ENCODE measurements at regions not wholly inside any gene's neighbourhood (a gene's known extent, or its start where the extent isn't known, plus 50 kb on each side); places are given as distances from the start of the nearest gene placed in this dataset.
A peak's percentile ranks its signal among the peaks of the same experiment; 100 is the strongest.

DNA sequence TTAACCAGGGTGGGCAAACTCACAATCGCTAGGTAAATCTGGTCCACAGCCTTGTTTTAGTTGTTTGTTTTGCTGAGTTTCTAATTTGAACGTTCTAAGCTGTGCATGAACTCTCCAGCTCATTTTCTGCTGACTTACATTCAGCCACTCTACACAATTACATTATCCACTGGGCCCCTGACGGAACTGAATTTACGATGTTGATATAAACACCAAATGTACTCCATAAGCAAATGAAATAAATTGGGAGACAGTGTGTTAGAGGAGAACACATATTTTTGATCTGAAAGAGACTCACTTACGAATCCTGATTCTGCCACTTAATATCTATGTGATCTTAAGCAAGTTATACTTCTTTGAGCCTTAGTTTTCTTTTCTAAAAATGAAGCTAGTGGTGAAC is 393.4 kb downstream of the ZNF608 start:
- DNase-seq = no peak

DNA sequence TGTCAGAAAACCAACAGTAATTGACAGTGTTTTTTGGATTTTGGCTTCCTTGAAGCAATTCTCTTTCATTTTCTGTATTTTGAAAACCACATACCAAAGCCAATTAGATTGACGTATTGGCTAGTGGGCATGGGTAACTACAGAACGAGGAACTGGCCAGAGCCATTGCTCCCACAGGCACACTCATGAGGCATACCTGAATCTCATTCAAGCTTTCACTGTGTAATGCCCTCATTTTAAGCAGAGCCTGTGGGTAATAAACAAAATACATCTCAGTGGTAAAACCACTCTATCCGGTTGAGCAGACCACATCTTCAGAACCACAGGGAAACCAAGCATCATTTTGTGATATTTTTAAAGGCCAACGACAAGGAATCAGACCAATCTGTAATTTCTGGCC is 394.1 kb downstream of the ZNF608 start:
- no peak for DNase-seq

DNA sequence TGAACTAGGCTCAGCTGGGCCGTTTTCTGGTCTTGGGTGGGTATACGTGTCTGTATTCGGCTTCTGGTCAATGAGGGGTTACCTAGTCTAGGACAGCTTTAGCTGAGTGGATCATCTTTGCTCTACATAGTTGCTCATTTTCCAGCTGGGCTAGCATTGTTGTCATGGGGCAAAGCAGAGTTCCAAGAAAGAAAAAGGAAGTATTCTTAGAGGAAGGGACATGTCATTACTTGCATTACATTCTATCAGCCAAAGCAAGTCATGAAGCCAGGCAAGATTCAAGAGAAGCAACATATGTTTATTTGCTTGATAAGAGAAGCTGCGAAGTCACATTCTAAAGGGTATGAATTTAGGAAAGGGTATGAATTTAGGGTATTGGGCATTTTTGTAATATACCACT is 396.5 kb downstream of the ZNF608 start:
- peak in 1 of 4 experiments; percentile 1 for DNase-seq

DNA sequence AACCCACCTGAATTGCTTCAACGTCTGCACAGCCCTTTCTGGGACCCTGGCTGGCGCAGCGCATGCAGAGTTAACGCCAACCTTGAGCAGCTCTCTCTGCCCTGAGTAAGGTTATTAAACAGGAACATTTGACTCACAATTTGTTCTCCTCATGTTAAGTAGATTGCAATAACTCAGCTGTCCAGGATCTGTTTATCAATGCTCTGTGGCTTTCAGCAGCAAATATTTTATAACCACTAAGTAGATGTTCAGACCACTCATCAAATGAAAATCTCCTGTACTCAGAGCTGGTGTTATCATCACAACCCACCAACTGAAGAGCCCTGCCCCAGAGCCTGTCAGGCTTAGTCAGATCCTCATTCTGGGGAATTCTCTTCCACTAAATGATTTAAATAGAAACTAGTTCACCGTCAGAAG is 403.0 kb downstream of the ZNF608 start:
- DNase-seq = no peak

DNA sequence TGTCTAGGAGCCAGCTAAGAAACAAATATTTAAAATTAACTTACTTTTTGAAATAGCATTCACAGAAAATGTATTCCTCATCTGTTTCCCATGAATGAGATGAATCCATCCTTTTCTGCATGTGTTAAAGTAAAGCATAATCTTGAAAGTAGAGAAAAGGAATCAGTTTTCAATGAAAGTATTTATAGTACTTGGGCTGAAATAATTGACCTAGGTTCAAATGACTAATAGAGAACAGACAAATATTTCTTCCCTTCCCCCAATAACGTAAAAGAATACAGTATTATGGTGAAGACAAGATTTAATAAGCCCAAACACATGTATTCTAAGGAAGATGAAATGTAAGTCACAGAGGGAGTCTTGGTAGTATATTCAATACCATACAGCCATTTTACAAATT is 403.5 kb downstream of the ZNF608 start:
- no peak for DNase-seq

DNA sequence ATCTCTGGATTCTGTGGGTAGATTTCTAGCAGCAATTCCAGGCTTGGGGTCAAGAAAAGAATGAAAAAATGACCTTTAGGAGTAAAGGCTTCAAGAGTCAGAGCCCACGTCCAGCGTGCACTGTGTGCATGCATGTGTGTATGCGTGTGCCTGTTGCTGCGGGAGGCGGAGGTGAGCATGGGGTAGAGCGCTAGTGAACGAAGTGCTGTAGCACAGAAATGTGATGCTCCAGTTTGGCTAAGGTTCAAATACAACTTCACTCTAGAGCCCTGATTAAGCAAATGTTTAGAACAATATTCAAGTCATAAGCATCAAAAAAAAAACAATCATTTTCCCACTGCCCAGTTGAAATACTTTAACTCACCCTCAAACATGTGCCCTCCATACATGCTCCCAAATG is 403.9 kb downstream of the ZNF608 start:
- DNase-seq = no peak

DNA sequence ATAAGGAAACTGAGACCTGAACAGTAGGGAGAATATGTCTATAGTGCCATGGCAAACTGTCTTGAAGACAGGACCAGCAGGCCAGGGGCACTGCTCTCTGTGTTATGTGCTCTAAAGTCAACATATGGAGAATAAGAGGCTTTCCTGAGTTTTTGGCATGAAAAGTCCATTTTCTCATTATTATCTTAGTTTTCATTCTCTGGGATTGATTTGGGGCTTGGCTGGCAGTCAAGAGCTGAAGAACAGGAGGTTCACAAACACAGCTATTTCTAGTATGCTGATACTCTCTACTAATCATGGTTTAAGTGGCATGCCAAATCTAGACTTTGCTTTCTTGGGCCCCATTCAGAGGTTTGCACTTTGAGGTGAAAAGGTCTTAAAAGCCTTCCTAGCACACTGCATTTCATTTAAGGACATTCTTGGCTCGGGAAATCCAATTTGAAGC is 404.4 kb downstream of the ZNF608 start:
- no peak for DNase-seq

DNA sequence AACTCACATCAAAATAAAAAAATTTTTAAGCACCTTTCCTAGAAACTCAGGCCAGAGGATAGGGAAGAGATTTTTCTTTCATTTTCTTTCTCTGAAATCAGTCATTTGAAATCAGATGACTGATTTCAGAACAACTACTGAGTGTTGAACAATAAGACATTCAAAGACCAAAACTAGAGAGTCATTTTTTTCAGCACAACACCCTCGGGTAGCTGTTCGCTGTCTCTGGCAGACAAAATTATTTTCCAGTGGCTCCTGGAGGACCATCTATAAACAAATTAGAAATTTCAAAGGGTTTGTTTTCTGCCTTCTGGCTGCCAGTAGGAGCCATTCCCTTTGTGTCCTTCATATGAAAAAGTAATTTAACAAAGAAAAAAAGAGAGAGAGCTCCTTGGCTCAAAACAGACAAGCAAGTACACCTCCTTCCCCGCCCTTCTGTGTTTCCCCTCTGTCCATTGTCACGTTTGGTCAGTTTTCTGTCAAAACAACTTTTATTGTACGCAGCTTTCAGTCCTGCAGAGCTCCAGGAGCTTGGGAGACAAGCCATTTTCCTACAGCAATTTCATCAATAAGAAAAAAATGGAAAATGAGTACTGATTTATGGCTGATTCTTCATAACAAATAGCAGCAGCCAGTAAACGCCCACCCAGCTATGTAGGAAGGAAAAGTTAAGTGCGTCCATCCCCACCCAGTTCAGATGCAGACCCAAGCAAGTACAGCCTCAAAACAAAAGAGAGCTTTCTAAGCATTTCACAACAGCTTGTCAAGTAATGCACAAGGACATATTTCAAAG is 405.2 kb downstream of the ZNF608 start:
- DNase-seq = no peak

DNA sequence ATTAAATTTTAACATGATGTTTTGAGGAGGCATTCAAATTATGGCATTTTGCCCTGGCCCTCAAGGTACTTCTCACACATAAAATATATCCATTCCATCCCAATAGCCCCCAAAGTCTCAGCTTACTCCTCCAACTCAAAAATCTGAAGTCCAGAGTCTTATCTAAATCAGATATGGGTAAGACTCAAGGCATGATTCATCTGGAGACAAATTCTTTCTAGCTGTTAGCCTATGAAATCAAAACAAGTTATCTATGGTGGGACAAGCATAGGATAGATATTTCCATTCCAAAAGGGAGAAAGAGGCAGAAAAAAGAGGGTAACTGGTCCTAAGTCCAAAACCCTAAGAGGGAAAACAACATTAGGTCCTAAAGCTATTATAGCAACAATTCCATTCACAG is 408.4 kb downstream of the ZNF608 start:
- no peak for DNase-seq

DNA sequence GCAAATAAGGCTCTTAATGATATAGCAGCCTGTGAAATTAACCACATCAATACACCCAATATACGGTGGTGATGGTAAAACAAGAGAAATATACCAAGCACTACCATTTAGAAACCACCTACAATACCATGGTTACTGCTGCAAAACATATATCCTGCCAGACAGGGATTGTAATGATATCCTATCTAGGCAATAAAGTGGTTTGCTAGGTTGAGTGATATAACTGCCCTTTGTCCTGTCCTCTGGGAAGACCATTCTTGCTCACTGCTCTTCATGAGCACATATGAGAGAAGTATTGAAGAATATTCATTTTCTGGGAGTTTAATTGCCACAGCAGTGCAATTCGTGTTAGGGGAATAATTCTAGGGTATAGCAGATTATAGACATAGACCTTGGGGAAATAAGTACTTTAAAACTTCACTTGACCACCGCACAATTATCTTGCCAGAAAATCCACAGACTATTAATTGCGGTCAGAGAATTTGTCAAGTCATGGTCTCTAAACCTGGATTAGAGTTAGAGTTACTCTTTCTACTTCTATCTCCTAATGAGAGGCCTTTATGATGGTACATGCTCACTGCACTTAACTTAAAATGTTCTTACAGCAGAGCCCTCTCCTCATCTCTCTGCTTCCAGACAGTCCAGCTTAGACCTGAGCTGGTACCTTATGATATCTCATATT is 413.0 kb downstream of the ZNF608 start:
- DNase-seq = no peak

DNA sequence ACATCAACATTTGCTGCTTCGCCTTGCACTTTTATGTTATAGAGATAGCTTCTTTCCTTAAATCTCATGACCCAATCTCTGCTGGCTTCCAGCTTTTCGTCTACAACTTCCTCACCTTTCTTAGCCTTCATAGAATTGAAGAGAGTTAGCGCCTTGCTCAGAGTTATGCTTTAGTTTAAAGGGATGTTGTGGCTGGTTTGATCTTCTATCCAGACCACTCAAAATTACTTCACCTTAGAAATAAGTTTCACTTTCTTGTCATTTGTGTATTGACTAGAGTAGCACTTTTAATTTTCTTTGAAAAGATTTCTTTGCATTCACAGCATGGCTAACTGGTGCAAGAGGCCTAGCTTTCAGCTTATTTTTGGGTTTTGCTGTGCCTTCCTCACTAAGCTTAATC is 414.2 kb downstream of the ZNF608 start:
- no peak for DNase-seq

DNA sequence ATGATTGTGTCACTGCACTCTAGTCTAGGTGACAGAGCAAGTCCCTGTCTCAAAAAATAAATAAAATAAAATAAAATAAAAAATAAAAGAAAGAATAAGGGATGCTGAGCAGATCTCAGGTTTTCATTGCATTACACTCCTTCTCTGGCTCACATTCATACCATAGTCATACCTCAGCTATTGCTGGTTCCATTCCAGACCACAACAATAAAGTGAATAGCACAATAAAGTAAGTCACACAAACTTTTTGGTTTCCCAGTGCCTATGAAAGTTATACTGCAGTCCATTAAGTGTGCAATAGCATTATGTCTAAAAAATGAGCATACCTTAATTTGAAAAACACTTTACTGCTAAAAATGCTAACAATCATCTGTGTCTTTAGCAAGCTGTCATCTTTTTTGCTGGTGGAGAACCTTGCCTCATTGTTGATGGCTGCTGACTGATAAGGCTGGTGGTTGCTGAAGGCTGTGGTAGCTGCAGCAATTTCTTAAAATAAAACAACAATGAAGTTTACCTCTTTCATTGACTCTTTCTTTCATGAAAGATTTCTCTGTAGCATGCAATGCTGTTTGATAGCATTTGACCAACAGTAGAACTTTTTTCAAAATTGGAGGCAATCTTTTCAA is 415.7 kb downstream of the ZNF608 start:
- no peak for DNase-seq

DNA sequence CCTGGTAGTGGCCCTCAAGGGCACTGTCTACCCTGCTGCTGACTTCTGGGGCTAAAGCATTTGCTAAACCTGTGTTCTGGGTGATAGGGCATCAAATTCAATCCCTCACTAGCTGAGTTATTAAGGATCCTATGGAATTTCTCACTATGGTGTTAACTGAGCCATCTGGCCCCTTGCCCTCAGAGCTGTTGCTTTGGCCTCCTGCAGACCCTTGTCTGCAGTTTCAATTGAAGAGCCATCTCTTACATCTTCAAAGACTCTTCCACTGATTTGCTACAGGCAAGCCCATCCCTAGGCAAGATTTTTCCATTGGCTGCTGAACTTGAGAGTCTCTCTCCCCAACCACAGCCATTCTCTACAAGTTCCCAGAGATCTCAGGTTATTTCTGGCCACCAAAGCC is 418.2 kb downstream of the ZNF608 start:
- DNase-seq = no peak

DNA sequence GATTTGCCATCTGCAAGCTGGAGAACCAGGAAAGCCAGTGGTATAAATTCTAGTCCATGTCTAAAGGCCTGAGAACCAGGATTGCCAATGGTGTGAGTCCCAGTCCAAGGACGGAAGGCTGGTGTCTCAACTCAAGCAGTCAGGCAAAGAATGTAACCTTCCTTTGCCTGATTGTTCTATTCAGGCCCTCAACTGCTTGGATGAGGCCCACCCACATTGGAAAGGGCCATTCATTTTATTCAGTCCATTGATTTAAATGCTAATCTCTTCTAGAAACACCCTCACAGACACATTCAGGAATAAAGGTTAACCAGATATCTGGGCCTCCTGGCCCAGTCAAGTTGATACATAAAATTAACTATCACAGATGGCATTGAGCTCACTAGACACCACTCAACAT is 427.8 kb downstream of the ZNF608 start:
- no peak for DNase-seq

DNA sequence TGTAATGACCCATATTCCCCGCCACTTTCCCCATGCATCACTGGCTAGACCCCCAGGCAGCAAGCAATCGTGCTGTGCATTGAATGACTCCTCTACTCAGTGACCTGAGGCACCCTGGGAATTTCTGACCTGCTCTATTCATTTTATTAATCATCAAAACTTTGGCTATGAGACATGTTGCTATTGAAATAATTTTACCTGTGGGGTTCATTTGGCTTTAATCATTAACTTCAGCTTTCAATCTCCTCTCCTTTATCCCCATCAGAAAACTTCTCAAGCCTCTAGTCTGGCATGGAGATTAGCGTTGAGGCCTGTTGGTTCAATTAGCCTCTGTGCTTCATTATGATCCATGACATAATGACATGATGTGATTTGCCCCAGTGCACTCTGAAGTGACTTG is 429.0 kb downstream of the ZNF608 start:
- no peak for DNase-seq

DNA sequence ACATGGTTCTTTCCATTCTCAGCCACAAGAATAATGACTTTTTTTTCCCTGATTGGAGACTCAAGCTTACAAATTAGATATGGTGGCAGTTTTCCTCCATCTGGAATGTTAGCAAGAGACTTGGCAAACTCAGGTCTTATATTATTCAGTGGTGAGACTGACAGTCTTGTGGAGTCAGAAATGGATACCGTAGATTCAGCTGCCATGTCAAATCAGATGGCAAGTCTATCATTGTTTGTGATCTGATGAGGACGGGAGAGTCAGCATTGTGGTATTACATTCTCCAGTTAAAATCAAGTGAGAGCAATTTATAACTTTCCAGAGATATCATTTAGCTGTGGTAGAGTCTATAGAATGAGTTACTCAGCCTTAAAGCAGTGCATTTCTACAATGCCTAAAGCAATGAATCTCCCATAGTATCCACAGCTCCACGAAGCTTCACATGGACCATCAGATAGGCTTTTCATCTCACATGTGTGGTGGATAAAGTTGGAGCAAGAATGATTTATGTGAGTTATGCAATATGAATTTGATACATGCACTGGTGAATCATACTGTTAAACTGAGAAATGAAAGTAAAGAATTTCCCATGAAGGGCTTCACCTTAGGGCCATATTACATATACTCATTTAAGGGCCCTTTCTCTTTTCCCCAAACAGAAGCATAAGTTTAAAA is 430.6 kb downstream of the ZNF608 start:
- no peak for DNase-seq

DNA sequence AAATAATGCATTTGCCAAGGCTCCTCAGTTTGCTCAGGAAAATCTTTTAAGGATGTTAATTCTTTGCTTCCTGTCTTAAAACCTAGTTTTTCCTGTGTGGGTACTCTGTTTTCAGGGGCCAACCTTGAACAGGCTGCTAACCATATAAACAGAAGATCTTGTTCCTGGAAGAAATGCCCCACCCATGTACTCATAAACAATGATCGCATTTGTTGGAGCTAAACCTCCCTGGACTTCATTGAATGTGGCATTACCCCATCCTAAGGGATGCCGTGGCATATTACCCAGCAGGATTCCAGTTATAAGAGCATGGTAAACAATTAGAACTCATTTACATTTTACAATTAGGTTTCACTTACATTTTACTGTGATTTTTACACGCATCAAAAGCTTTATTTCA is 436.0 kb downstream of the ZNF608 start:
- no peak for DNase-seq

DNA sequence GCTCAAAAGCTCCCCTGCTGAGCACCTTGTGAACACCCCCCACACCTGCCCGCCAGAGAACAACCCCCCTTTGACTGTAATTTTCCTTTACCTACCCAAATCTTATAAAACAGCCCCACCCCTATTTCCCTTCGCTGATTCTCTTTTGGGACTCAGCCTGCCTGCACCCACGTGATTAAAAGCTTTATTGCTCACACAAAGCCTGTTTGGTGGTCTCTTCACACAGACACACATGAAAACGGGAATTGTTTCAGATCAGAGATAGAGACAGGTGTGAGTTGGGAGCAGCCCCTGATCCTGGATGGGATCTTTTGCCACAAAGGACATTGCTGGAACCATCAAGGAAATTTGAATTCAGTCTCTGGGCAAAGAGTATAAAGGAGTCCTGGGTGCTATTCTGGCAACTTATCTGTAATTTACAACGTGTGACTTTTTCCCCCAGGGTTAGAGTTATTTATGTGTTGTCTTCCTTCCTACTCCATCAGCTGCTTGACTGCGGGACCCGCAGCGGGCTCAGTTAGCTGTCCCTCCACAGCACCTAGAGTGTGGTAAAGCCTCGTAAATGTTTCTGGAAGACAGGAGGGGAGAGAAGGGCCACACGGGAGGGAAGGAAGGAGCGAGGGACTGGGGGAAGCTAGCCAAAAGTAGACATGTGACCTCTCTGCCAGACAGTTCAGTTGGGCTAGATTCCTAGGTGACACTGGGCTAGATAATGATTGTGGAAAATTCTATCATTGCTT is 437.0 kb downstream of the ZNF608 start:
- no peak for DNase-seq

DNA sequence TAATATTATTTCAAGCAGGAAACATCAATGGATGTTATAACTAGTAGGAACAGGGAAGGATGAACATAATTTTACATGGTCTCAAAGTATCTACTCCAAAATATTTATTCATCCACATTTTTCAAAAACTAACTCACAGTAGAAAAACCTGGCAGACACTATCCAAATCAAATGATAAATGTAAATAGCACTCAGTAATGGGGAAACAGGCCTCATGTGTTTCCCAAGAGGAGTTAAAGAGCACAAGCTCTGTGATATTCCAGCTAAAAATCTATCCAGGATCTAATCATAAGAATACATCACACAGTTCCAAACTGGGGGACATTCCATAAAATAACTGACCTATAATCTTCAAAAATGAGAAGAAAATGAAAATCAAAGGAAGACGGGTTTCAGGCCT is 443.1 kb downstream of the ZNF608 start:
- DNase-seq = no peak

DNA sequence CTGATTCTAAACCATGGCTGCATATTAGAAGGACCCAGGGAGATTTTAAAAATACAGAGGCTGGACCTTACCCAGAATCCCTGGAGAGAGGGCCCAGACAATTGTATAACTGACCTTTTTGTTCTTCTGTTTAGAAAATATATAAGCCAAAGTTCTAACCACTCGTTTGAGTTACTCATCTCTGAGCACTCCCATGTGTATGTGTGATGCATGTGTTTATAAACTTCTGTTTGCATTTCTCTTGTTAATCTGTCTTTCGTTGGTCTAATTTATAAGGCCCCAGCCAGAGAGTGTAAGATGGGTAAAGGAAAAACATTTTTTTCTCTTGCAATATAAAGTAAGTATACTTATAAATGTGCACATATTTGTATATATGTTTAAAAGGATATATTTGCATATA is 443.9 kb downstream of the ZNF608 start:
- no peak for DNase-seq

DNA sequence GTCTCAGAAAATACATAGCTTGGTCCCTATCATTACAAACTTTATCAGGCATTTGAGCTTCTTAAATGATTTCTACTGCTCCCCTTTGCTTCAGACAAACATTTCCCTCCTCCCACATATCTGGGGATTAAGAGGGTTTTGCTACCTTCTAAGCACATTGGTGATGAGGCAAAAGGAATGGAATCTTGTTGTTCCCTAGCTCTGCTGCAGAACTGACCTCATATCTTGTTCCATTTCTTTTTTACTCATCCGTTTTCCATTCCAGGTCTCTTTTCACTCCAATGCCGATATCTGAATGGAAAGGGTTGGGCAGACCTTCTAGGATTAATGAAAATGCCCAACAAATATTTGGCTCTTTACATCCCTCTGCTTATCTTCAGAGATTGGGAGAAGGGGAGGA is 444.6 kb downstream of the ZNF608 start:
- no peak for DNase-seq

DNA sequence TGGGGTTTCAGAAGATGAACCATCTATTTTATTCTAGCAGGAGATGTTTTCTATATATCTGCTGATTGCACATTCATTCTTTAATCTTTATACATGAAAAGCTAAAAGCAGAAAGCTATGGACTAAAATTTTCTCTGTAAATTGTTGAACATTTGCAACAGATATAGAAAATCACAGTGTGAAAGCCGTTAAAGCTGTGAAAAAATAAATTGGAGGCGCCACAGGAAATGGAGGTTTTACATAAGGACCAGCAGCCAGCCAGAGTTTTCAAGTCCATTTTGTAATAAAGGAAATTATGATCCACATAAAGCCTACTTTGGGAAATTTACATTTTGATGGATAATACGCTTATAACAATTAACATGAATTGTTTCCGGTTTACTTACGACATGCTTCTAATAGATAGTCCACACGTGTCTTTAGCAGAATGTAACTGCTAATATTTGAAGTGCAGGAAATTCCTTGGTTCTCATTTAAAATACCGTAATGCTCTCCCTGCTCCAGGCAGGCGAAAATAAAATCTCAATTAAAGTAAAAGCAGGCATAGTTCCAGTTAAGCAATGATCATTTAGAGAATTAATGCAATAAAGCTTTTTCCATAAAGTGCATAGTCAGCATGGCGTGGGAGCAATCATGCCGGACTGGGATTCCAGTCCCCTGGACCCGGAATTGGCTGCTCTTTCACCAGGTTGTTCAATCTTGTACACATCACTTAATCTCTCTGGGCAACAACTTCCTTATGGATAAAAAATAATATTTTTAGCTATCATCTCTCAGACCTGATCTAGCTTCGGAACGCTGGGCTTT is 445.4 kb downstream of the ZNF608 start:
- DNase-seq = no peak

All from suppressor macrophage (primary cell).